H9 (cell line): ENCODE measurements at regions not wholly inside any gene's neighbourhood (a gene's known extent, or its start where the extent isn't known, plus 50 kb on each side); places are given as distances from the start of the nearest gene placed in this dataset.

ENCODE experiments used
- DNase-seq: peaks from one replicate; pipeline ENCODE4 v3.0.0-alpha.2; 2017
- H2AFZ ChIP-seq: one replicate; pipeline ENCODE4 v1.6.1; 2013; ENCODE audit warnings: mild to moderate bottlenecking, low read length, control low read depth, moderate library complexity
- H2AK5ac ChIP-seq: 2 replicates; pipeline ENCODE4 v1.6.1; 2013; ENCODE audit warnings: low read length, control low read depth, mixed read lengths; ENCODE audit not compliant: insufficient read length
- H2BK120ac ChIP-seq: one replicate; pipeline ENCODE4 v1.6.1; 2013; ENCODE audit warnings: low read depth, mild to moderate bottlenecking, low read length, control low read depth, inconsistent platforms; ENCODE audit not compliant: poor library complexity, severe bottlenecking
- H2BK12ac ChIP-seq: 2 replicates; pipeline ENCODE4 v1.6.1; 2013; ENCODE audit warnings: low read length, control low read depth, mixed read lengths, low read depth; ENCODE audit not compliant: insufficient read length
- H2BK15ac ChIP-seq: 2 replicates; pipeline ENCODE4 v1.6.1; 2013; ENCODE audit warnings: low read depth, low read length, control low read depth
- H2BK20ac ChIP-seq: one replicate; pipeline ENCODE4 v1.6.1; 2013; ENCODE audit warnings: low read depth, mild to moderate bottlenecking, low read length, control low read depth, inconsistent platforms; ENCODE audit not compliant: poor library complexity, severe bottlenecking
- H2BK5ac ChIP-seq: 2 replicates; pipeline ENCODE4 v1.6.1; 2013; ENCODE audit warnings: low read length, control low read depth, mixed read lengths; ENCODE audit not compliant: insufficient read length
- H3K14ac ChIP-seq: 2 replicates; pipeline ENCODE4 v1.6.1; 2013; ENCODE audit warnings: low read length, control low read depth; ENCODE audit not compliant: insufficient read depth
- H3K18ac ChIP-seq: 2 replicates; pipeline ENCODE4 v1.6.1; 2013; ENCODE audit warnings: low read depth, mild to moderate bottlenecking, mixed read lengths, low read length, control low read depth; ENCODE audit not compliant: insufficient read length
- H3K23ac ChIP-seq: 2 replicates; pipeline ENCODE4 v1.6.1; 2013; ENCODE audit warnings: low read length, control low read depth, mixed read lengths, low read depth; ENCODE audit not compliant: insufficient read length
- H3K23me2 ChIP-seq: 2 replicates; pipeline ENCODE4 v1.6.1; 2013; ENCODE audit warnings: low read depth, mild to moderate bottlenecking, mixed read lengths, low read length, control low read depth; ENCODE audit not compliant: insufficient read length, poor library complexity, severe bottlenecking
- H3K27ac ChIP-seq: 2 replicates; pipeline ENCODE4 v1.5.1; 2013; ENCODE audit warnings: low read length, control low read depth, mixed read lengths, low read depth; ENCODE audit not compliant: insufficient read length
- H3K27me3 ChIP-seq: 2 replicates; pipeline ENCODE4 v1.6.1; 2013; ENCODE audit warnings: low read length, control low read depth, inconsistent platforms; ENCODE audit not compliant: insufficient read depth
- H3K4ac ChIP-seq: 2 replicates; pipeline ENCODE4 v1.6.1; 2013; ENCODE audit warnings: low read depth, mild to moderate bottlenecking, control low read depth, inconsistent platforms, low read length, moderate library complexity
- H3K4me1 ChIP-seq: 2 replicates; pipeline ENCODE4 v1.6.1; 2013; ENCODE audit warnings: low read length, control low read depth, inconsistent platforms; ENCODE audit not compliant: insufficient read depth
- H3K4me2 ChIP-seq: 2 replicates; pipeline ENCODE4 v1.6.1; 2013; ENCODE audit warnings: low read length, control low read depth, mixed read lengths; ENCODE audit not compliant: insufficient read length, insufficient read depth
- H3K56ac ChIP-seq: 2 replicates; pipeline ENCODE4 v1.6.1; 2013; ENCODE audit warnings: low read depth, mild to moderate bottlenecking, mixed read lengths, low read length, control low read depth; ENCODE audit not compliant: insufficient read length
- H3K79me1 ChIP-seq: 2 replicates; pipeline ENCODE4 v1.6.1; 2013; ENCODE audit warnings: low read depth, mild to moderate bottlenecking, moderate library complexity, low read length, control low read depth, inconsistent platforms; ENCODE audit not compliant: insufficient read depth, poor library complexity, severe bottlenecking
- H3K79me2 ChIP-seq: 2 replicates; pipeline ENCODE4 v1.6.1; 2013; ENCODE audit warnings: low read length, control low read depth, inconsistent platforms; ENCODE audit not compliant: insufficient read depth
- H3K9ac ChIP-seq: 2 replicates; pipeline ENCODE4 v1.6.1; 2013; ENCODE audit warnings: low read length, control low read depth, mixed read lengths; ENCODE audit not compliant: insufficient read length; ENCODE audit errors: extremely low read depth
- H3K9me3 ChIP-seq: one replicate; pipeline ENCODE4 v1.6.1; 2013; ENCODE audit warnings: low read depth, low read length, inconsistent platforms; ENCODE audit not compliant: control insufficient read depth
- H3T11ph ChIP-seq: one replicate; pipeline ENCODE4 v1.6.1; 2013; ENCODE audit warnings: mild to moderate bottlenecking, low read length, control low read depth, inconsistent platforms
- H4K20me1 ChIP-seq: one replicate; pipeline ENCODE4 v1.6.1; 2013; ENCODE audit not compliant: control insufficient read depth, insufficient read length, insufficient read depth
- H4K5ac ChIP-seq: 2 replicates; pipeline ENCODE4 v1.6.1; 2013; ENCODE audit warnings: low read depth, mild to moderate bottlenecking, mixed read lengths, low read length, control low read depth; ENCODE audit not compliant: insufficient read length
- H4K8ac ChIP-seq: replicated peaks from 2 replicates; pipeline ENCODE4 v1.6.1; 2013; ENCODE audit warnings: low read length, control low read depth, mixed read lengths, low read depth; ENCODE audit not compliant: insufficient read length
- H4K91ac ChIP-seq: 2 replicates; pipeline ENCODE4 v1.6.1; 2013; ENCODE audit warnings: low read depth, mild to moderate bottlenecking, moderate library complexity, mixed read lengths, low read length, control low read depth; ENCODE audit not compliant: insufficient read length
- H3K27ac Mint-ChIP-seq, 3 experiments: 2 replicates in 2 of 3; 3 replicates in 1 of 3; pipeline ENCODE4 v1.8.0; 2020 to 2021; ENCODE audit warnings: mixed read lengths in 3 of 3, mild to moderate bottlenecking in 1 of 3, moderate library complexity in 1 of 3
- H3K27me3 Mint-ChIP-seq: 2 replicates; pipeline ENCODE4 v1.8.0; 2021; ENCODE audit warnings: low read depth, mild to moderate bottlenecking, moderate library complexity, mixed read lengths
- H3K36me3 Mint-ChIP-seq, 3 experiments: 2 replicates in 2 of 3; 3 replicates in 1 of 3; pipeline ENCODE4 v1.8.0; 2020 to 2021; ENCODE audit warnings: low read depth in 3 of 3, mixed read lengths in 3 of 3; ENCODE audit not compliant: insufficient read depth in 1 of 3
- H3K4me1 Mint-ChIP-seq, 2 experiments: 2 replicates each; pipeline ENCODE4 v1.8.0; 2020; ENCODE audit warnings: mixed read lengths in 2 of 2
- H3K4me3 Mint-ChIP-seq, 2 experiments: 2 replicates in 1 of 2; 3 replicates in 1 of 2; pipeline ENCODE4 v1.8.0; 2020 to 2021; ENCODE audit warnings: mild to moderate bottlenecking in 2 of 2, mixed read lengths in 2 of 2, moderate library complexity in 1 of 2
- H3K9me3 Mint-ChIP-seq, 2 experiments: 2 replicates in 1 of 2; 3 replicates in 1 of 2; pipeline ENCODE4 v1.8.0; 2020; ENCODE audit warnings: mild to moderate bottlenecking in 2 of 2, mixed read lengths in 2 of 2, moderate library complexity in 1 of 2
- CTCF ChIP-seq: fragments of 200-600 bp; sonication (generic); conservative IDR thresholded peaks from 3 replicates; pipeline ENCODE4 v1.8.0; 2021; ENCODE audit warnings: antibody characterized with exemption, mild to moderate bottlenecking
- WGBS: extraction: QIAGEN DNeasy Blood & Tissue Kit; methylation state at CpG from one replicate; pipeline ENCODE4 v1.1.7; 2013; ENCODE audit warnings: missing lambda C conversion rate, low lambda C conversion rate, mixed read lengths; ENCODE audit not compliant: insufficient read length; ENCODE audit errors: extremely low coverage; 5-methylcytosine and 5-hydroxymethylcytosine counted together

GRCh38 chr10:47094636-47095035 lies 183.4 kb downstream of the PTPN20 start:
- Histone ChIP-seq H3K23me2 (no peaks in the 10 kb centered on the region), H3K56ac (no peak overlapping the region), H3K79me2 (no peaks in the 10 kb centered on the region), H3K79me1 (no peaks in the 10 kb centered on the region), H3K18ac (no peak overlapping the region), H2AFZ (no peak overlapping the region), H3K9me3 (no peaks in the 10 kb centered on the region), H3T11ph (no peak overlapping the region), H3K9ac (no peak overlapping the region), H3K4ac (no peak overlapping the region), H2BK20ac (no peak overlapping the region), H3K23ac (no peak overlapping the region), H4K8ac (no peak overlapping the region), H3K27me3 (no peaks in the 10 kb centered on the region), H3K4me2 (no peak overlapping the region), H3K4me1 (no peaks in the 10 kb centered on the region), H4K91ac (no peak overlapping the region), H4K20me1 (no peaks in the 10 kb centered on the region), H2BK120ac (no peak overlapping the region), H4K5ac (no peak overlapping the region), H2AK5ac (no peak overlapping the region), H2BK12ac (no peak overlapping the region), H3K14ac (no peak overlapping the region), H2BK5ac (no peak overlapping the region), H3K27ac (no peak overlapping the region), H2BK15ac (no peak overlapping the region)
- no CpG with 5 or more reads among the region's 10 CpGs for WGBS
- no peak for TF ChIP-seq CTCF
- peak; percentile 7 for DNase-seq
- Mint-ChIP-seq H3K4me1 (no peaks in the 10 kb centered on the region), H3K27ac (no peak overlapping the region), H3K36me3 (no peaks in the 10 kb centered on the region; a peak in 2 of 7 replicates), H3K27me3 (no peaks in the 10 kb centered on the region; the same call in none of the 2 replicates), H3K4me3 (no peak overlapping the region), H3K9me3 (peaks cover 6 to 15% of the 10 kb centered on the region in 2 experiments; a peak in 4 of 5 replicates)
